Heart left ventricle (tissue), 16 donors: ENCODE measurements at regions not wholly inside any gene's neighbourhood (a gene's known extent, or its start where the extent isn't known, plus 50 kb on each side); places are given as distances from the start of the nearest gene placed in this dataset.

Source experiments
- ATAC-seq, 4 donors: fragments of 200-7000 bp; cut with Tn5 transposase; one replicate each; pipeline ENCODE4 v1.9.1; 2020 to 2022; ENCODE audit warnings: moderate library complexity in 4 of 4, mild to moderate bottlenecking in 3 of 4, moderate number of reproducible peaks in 1 of 4
- DNase-seq, 5 donors: peaks; one replicate each; pipeline ENCODE4 v3.0.0-alpha.2; 2020
- H3K27ac ChIP-seq, 12 donors: fragments of 200-600 bp; sonication (generic) in 4 of 12; one replicate each; pipeline versions ENCODE4 v1.5.0 to v1.8.0; 2016 to 2022; ENCODE audit warnings: mild to moderate bottlenecking in 2 of 12
- H3K27me3 ChIP-seq, 9 donors: fragments of 200-600 bp; sonication (generic) in 2 of 9; one replicate each; pipeline versions ENCODE4 v1.5.1 to v1.8.0; 2016 to 2022; ENCODE audit warnings: mild to moderate bottlenecking in 3 of 9
- H3K36me3 ChIP-seq, 9 donors: fragments of 200-600 bp; sonication (generic) in 2 of 9; one replicate each; pipeline versions ENCODE4 v1.5.0 to v1.8.0; 2018 to 2022; ENCODE audit warnings: mild to moderate bottlenecking in 2 of 9
- H3K4me1 ChIP-seq, 12 donors: fragments of 200-600 bp; sonication (generic) in 4 of 12; one replicate each; pipeline versions ENCODE4 v1.5.0 to v1.8.0; 2016 to 2022; ENCODE audit warnings: mild to moderate bottlenecking in 3 of 12
- H3K4me3 ChIP-seq, 12 donors: fragments of 200-600 bp; sonication (generic) in 4 of 12; one replicate each; pipeline versions ENCODE4 v1.5.0 to v1.8.0; 2017 to 2022; ENCODE audit warnings: mild to moderate bottlenecking in 9 of 12, moderate library complexity in 4 of 12
- H3K9me3 ChIP-seq, 12 donors: fragments of 200-600 bp; sonication (generic) in 4 of 12; one replicate each; pipeline versions ENCODE4 v1.5.0 to v1.8.0; 2016 to 2022; ENCODE audit warnings: mild to moderate bottlenecking in 1 of 12
- POLR2A ChIP-seq, 2 donors: fragments of 450-650 bp; IDR thresholded peaks; one replicate each; pipeline ENCODE4 v1.6.1; 2017; ENCODE audit warnings: antibody characterized with exemption in 2 of 2, mild to moderate bottlenecking in 2 of 2, moderate library complexity in 2 of 2
- WGBS, 4 donors: extraction: QIAGEN DNeasy Blood & Tissue Kit in 2 of 4; methylation state at CpG; one replicate each; pipeline versions ENCODE4 v1.1.5 to v1.1.7; 2013 to 2018; 5-methylcytosine and 5-hydroxymethylcytosine counted together
- intact Hi-C, 10 donors: fragments of 100-400 bp; cut with DNase I; formaldehyde crosslinking; loops; one replicate each; pipeline versions ENCODE4 v1.11.1 to v1.14.2; 2022
- TF ChIP-seq, protein P1 (sequence below), 12 donors: fragments of 200-600 bp; sonication (generic) in 4 of 12; IDR thresholded peaks; one replicate each; pipeline versions ENCODE4 v1.5.0 to v1.8.0; 2018 to 2022; ENCODE audit warnings: antibody characterized with exemption in 12 of 12, mild to moderate bottlenecking in 5 of 12
- donor health status: ischemic (EF 13 %, LVEDD 7.1; RV severe dilation, severe dysfunction).
- donor health status: healthy with polysubstance abuse.
- donor health status: DM: no; HTN: yes; CAD: no.
- donor health status: DM: no; HTN: no; CAD: no.
- donor health status: ischemic (EF 25% LVEDD 6.9; RV normal size, moderate dysfunction).
- donor health status: ischemic (EF 25% LVEDD 5.7; RV mildly dilated, moderate dysfunction).
- donor health status: healthy.
- donor health status: DM: yes; HTN: yes; CAD: no.
- donor health status: ischemic (EF 35%, LVEDD 5.7; RV mildly dilated, moderate dysfunction).
- donor health status: nonischemic (EF 11% LVEDD 7.7; RV severe dilation, severe dysfunction).
- donor health status: DM: yes; HTN: yes; CAD: no.
- donor health status: PGD.
- donor health status: ischemic (EF 29% LVEDD 5.4; RV normal size, mild dysfunction).
- donor health status: nonischemic (EF 23%, LVEDD 6.1; RV moderate dilation, normal function).

DNA sequence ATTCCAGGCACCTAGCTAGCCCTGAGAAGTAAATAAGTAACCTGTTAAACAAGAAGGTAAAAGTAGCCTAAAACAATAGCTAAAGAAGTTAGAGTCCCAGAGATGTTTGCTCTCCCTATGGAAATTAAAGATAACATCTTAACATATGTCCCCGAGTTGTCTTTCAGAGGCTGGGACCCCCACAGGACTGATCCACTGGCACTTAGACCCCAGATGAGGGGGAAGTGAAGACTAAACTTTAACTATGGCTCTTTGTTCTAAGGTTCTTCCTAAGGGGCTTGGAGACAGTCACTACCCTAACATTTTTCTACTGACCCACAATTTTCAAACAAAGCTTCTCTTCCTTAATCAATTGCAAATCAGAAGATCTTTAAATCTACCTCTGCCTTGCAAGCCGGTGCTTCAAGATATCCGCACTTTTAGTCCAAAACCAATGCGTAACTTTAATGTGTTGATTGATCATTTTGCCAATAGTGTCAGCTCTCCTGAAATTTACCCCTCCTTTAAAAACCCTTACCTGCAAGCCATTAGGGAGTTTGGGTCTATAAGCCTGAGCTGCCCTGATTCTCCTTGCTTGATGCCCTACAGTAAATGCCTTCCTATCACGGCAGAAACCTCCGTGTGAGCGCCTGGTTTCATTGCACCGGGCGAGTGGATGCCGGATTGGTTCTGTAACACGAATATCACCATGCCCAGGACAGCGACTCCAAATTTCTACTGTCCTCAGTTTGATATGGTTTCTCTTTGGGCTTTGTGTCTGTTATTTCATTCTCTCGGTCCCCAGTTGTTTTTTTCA is 404.4 kb downstream of the SIPA1L2 start:
- WGBS, 4 donors = 85 to 90% (median 88%) methylated on average over 13 of the region's 13 CpGs
- Histone ChIP-seq H3K4me3 (no peak overlapping the region), H3K9me3 (no peaks in the 10 kb centered on the region), H3K27me3 (no peaks in the 10 kb centered on the region), H3K27ac (no peak overlapping the region), H3K4me1 (peaks cover 0 to 8% (median 3%) of the 10 kb centered on the region in 12 donors), H3K36me3 (no peaks in the 10 kb centered on the region)
- DNase-seq (no peak), ATAC-seq (no peak)
- intact Hi-C loops = no loop called here
- TF ChIP-seq, protein P1, sequence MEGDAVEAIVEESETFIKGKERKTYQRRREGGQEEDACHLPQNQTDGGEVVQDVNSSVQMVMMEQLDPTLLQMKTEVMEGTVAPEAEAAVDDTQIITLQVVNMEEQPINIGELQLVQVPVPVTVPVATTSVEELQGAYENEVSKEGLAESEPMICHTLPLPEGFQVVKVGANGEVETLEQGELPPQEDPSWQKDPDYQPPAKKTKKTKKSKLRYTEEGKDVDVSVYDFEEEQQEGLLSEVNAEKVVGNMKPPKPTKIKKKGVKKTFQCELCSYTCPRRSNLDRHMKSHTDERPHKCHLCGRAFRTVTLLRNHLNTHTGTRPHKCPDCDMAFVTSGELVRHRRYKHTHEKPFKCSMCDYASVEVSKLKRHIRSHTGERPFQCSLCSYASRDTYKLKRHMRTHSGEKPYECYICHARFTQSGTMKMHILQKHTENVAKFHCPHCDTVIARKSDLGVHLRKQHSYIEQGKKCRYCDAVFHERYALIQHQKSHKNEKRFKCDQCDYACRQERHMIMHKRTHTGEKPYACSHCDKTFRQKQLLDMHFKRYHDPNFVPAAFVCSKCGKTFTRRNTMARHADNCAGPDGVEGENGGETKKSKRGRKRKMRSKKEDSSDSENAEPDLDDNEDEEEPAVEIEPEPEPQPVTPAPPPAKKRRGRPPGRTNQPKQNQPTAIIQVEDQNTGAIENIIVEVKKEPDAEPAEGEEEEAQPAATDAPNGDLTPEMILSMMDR (IDR thresholded peaks at IDR 0.05) = no peak
- TF ChIP-seq POLR2A (IDR thresholded peaks at IDR 0.05) = no peak

DNA sequence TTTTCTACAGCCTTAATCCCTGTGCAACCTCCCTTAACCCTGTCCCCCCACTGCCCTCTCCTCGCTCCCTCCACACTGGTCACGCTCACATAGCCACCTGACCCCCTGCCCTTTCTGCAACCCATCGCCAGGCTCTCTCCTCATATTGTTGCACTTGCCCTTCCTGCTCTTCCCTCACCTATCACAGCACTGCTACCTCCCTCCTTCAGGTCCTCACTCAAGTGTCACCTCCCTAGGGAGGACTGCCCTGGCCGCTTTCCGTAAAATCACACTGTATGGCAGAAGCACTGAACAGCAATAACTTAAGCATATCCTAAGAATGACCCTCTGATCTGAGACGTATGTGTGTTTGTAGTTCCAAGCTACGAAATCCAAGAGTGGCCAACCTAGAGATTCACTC is 406.0 kb downstream of the SIPA1L2 start:
- H3K36me3 ChIP-seq = no peaks in the 10 kb centered on the region
- H3K27ac ChIP-seq = no peak overlapping the region
- ATAC-seq (no peak), DNase-seq (no peak)
- H3K4me3 ChIP-seq = no peak overlapping the region
- no peaks in the 10 kb centered on the region for H3K27me3 ChIP-seq
- 89 to 98% (median 92%) methylated on average over 7 of the region's 7 CpGs for WGBS, 4 donors
- intact Hi-C loops = no loop called here
- H3K4me1 ChIP-seq = peaks cover 0 to 13% (median 5%) of the 10 kb centered on the region in 12 donors
- TF ChIP-seq POLR2A (IDR thresholded peaks at IDR 0.05) = no peak
- TF ChIP-seq, protein P1 (IDR thresholded peaks at IDR 0.05) = no peak
- H3K9me3 ChIP-seq = no peaks in the 10 kb centered on the region

DNA sequence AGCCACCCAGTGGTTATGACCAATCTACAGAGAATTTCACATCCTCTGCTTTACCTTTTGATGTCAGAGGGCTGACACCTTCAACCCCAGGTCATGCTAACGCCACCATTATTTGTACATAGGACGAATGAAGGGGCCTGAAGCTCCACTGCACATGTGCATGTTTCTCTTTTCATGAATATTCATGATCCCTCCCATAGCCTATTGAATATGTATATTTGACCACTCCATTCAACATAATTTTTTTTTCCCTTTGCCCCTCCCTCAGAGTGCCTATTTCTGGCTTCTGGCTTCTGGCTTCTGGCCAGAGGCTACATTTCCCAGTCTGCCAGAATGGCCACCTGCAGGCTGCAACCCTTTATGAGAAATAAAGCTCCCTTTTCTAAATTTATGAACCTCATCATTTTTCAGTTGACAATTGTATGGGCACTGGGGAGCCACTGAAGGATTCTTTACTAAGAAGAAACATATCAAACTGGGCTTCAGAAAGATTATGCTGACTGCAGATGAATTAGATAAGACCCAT is 406.7 kb downstream of the SIPA1L2 start:
- H3K27me3 ChIP-seq = no peaks in the 10 kb centered on the region
- WGBS, 4 donors = 92 to 96% (median 94%) methylated on average over 2 of the region's 2 CpGs
- DNase-seq (no peak), ATAC-seq (no peak)
- H3K9me3 ChIP-seq = no peaks in the 10 kb centered on the region
- TF ChIP-seq, protein P1 (IDR thresholded peaks at IDR 0.05) = no peak
- TF ChIP-seq POLR2A (IDR thresholded peaks at IDR 0.05) = no peak
- intact Hi-C loops = no loop called here
- no peaks in the 10 kb centered on the region for H3K36me3 ChIP-seq
- no peak overlapping the region for H3K4me3 ChIP-seq
- peaks cover 0 to 13% (median 5%) of the 10 kb centered on the region in 12 donors for H3K4me1 ChIP-seq
- no peak overlapping the region for H3K27ac ChIP-seq

DNA sequence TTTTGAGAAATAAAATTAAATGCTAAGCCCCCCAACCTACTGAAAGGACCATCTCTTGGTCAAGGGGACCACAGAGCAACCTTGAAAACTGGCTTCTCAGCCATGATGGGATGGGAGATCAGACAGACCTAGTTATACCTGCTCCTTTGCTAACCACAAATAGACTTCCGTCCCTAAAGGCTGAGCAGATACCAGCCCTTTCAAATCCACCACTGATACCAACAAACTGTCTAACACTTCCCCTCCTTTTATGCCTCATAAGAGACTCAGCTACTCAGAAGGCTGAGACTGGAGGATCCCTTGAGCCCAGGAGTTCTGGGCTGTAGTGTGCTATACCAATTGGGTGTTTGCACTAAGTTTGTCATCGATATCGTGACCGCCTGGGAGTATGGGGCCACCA is 407.3 kb downstream of the SIPA1L2 start:
- WGBS, 4 donors = 96 to 100% (median 98%) methylated on average over 4 of the region's 4 CpGs
- no peak for TF ChIP-seq POLR2A (IDR thresholded peaks at IDR 0.05)
- TF ChIP-seq, protein P1 (IDR thresholded peaks at IDR 0.05) = no peak
- H3K4me1 ChIP-seq = peaks cover 0 to 13% (median 5%) of the 10 kb centered on the region in 12 donors
- no peak for DNase-seq
- no peaks in the 10 kb centered on the region for H3K9me3 ChIP-seq
- H3K27me3 ChIP-seq = no peaks in the 10 kb centered on the region
- ATAC-seq = no peak
- intact Hi-C loops = no loop called here
- no peaks in the 10 kb centered on the region for H3K36me3 ChIP-seq
- no peak overlapping the region for H3K4me3 ChIP-seq
- no peak overlapping the region for H3K27ac ChIP-seq
